HFF-Myc (cell line): ENCODE measurements at regions not wholly inside any gene's neighbourhood (a gene's known extent, or its start where the extent isn't known, plus 50 kb on each side); places are given as distances from the start of the nearest gene placed in this dataset.

ENCODE experiments used
- DNase-seq: peaks from one replicate; pipeline ENCODE4 v3.0.0-alpha.2; 2011; ENCODE audit warnings: low read depth; ENCODE audit errors: extremely low read depth
- H3K4me3 ChIP-seq: replicated peaks from 2 replicates; pipeline ENCODE4 v1.5.1; 2011; ENCODE audit warnings: low read depth, mild to moderate bottlenecking, control low read depth, low read length
- CTCF ChIP-seq: IDR thresholded peaks from 2 replicates; pipeline ENCODE4 v1.5.1; 2012; ENCODE audit warnings: mild to moderate bottlenecking, low read depth, low read length, control low read depth; ENCODE audit errors: missing control alignments

GRCh38 chrX:46260499-46260898, 284.7 kb downstream of the ZNF674 start:
- TF ChIP-seq CTCF = no peak
- no peak for DNase-seq
- no peak overlapping the region for H3K4me3 ChIP-seq

GRCh38 chrX:46258356-46258755, 286.9 kb downstream of the ZNF674 start:
- no peak overlapping the region for H3K4me3 ChIP-seq
- no peak for DNase-seq
- TF ChIP-seq CTCF = no peak

- no peak for TF ChIP-seq CTCF
- DNase-seq = no peak
- H3K4me3 ChIP-seq = no peak overlapping the region
Measured at GRCh38 chrX:46257451-46257879, 287.8 kb downstream of the ZNF674 start.

GRCh38 chrX:46256875-46257274, 288.3 kb downstream of the ZNF674 start:
- DNase-seq = no peak
- no peak for TF ChIP-seq CTCF

GRCh38 chrX:46255046-46255445, 290.2 kb downstream of the ZNF674 start:
- DNase-seq = no peak
- no peak overlapping the region for H3K4me3 ChIP-seq
- TF ChIP-seq CTCF = no peak

More at GRCh38 chrX:46256875-46257274, 288.3 kb downstream of the ZNF674 start:
- H3K4me3 ChIP-seq = no peak overlapping the region

GRCh38 chrX:46254641-46255040, 290.6 kb downstream of the ZNF674 start:
- no peak overlapping the region for H3K4me3 ChIP-seq
- DNase-seq = no peak
- TF ChIP-seq CTCF = no peak

GRCh38 chrX:46251755-46252154, 293.5 kb downstream of the ZNF674 start:
- peak; percentile 12 for DNase-seq
- H3K4me3 ChIP-seq = no peak overlapping the region
- no peak for TF ChIP-seq CTCF
